GM12878 (cell line): ENCODE measurements at regions not wholly inside any gene's neighbourhood (a gene's known extent, or its start where the extent isn't known, plus 50 kb on each side); places are given as distances from the start of the nearest gene placed in this dataset.
A peak's percentile ranks its signal among the peaks of the same experiment; 100 is the strongest.

Experiments used
- ATAC-seq: fragments of 200-7000 bp; cut with Tn5 transposase; 3 replicates; pipeline ENCODE4 v1.9.1; 2020; ENCODE audit warnings: mild to moderate bottlenecking, moderate library complexity
- BruUV-seq: library from RNA; stranded (reverse); fragments of 400-500 nt; replicated peaks from 2 replicates; lab custom pipeline; 2021; lab: Mats Ljungman, UMichigan
- CTCF ChIA-PET: fragments of 300-600 bp; sonication (Branson Sonifier 250); formaldehyde crosslinking; extraction: SDS; loops from one replicate; lab custom pipeline; 2021; ENCODE audit warnings: inconsistent platforms; lab: Yijun Ruan, JAX
- POLR2A ChIA-PET: fragments of 350-600 bp; formaldehyde crosslinking; extraction: SDS; loops from one replicate; lab custom pipeline; 2021; ENCODE audit warnings: inconsistent platforms; lab: Charles Lee
- RAD21 ChIA-PET: fragments of 300-600 bp; sonication (Branson Sonifier 250); formaldehyde crosslinking; loops from one replicate; lab custom pipeline; 2023; ENCODE audit warnings: antibody characterized with exemption; ENCODE audit not compliant: unreplicated experiment; lab: Charles Lee
- SMC1A ChIA-PET: fragments of 300-600 bp; sonication (Branson Sonifier 250); formaldehyde crosslinking; loops from one replicate; lab custom pipeline; 2023; ENCODE audit not compliant: unreplicated experiment, uncharacterized antibody; lab: Charles Lee
- DNase-seq: peaks from one replicate; pipeline ENCODE4 v3.0.0-alpha.2; 2011; ENCODE audit warnings: low read depth, low spot score
- FAIRE-seq: peaks from 3 replicates; lab custom pipeline; 2011; peaks lifted over from hg19 to GRCh38; lab: Jason Lieb, UNC
- H2AFZ ChIP-seq: 2 replicates; pipeline ENCODE4 v1.6.0; 2011; ENCODE audit warnings: low read depth, low read length, control low read depth; ENCODE audit not compliant: control insufficient read depth
- H3K27ac ChIP-seq: 2 replicates; pipeline ENCODE4 v1.5.1; 2011; ENCODE audit warnings: control low read depth; ENCODE audit not compliant: control insufficient read depth, insufficient read depth
- H3K27me3 ChIP-seq, 2 experiments: replicated peaks in 1 of 2; 2 replicates each; pipeline versions ENCODE4 v1.6.0 to v1.6.1; 2011; ENCODE audit warnings: low read length in 1 of 2; ENCODE audit not compliant: control insufficient read depth in 2 of 2, insufficient read depth in 2 of 2
- H3K36me3 ChIP-seq, 2 experiments: 2 replicates each; pipeline ENCODE4 v1.5.1; 2011; ENCODE audit warnings: low read length in 1 of 2; ENCODE audit not compliant: control insufficient read depth in 2 of 2, insufficient read depth in 2 of 2
- H3K4me1 ChIP-seq: 2 replicates; pipeline ENCODE4 v1.6.1; 2011; ENCODE audit warnings: mild to moderate bottlenecking, low read length, moderate library complexity, mixed read lengths; ENCODE audit not compliant: control insufficient read depth, insufficient read depth
- H3K4me2 ChIP-seq: 2 replicates; pipeline ENCODE4 v1.6.0; 2011; ENCODE audit warnings: control low read depth; ENCODE audit not compliant: control insufficient read depth, insufficient read depth
- H3K4me3 ChIP-seq: fragments of 200-600 bp; sonication (generic); 2 replicates; pipeline ENCODE4 v1.5.1; 2016
- H3K79me2 ChIP-seq: 2 replicates; pipeline ENCODE4 v1.6.0; 2011; ENCODE audit warnings: low read length; ENCODE audit not compliant: control insufficient read depth, insufficient read depth
- H3K9ac ChIP-seq: 2 replicates; pipeline ENCODE4 v1.8.0; 2011; ENCODE audit warnings: low read length, control low read depth, mixed read lengths; ENCODE audit not compliant: control insufficient read depth, insufficient read depth
- H3K9me3 ChIP-seq: replicated peaks from 3 replicates; pipeline ENCODE4 v1.5.1; 2011; ENCODE audit warnings: mild to moderate bottlenecking, low read length; ENCODE audit not compliant: control insufficient read depth, insufficient read depth
- H4K20me1 ChIP-seq: 2 replicates; pipeline ENCODE4 v1.6.0; 2011; ENCODE audit not compliant: control insufficient read depth, insufficient read depth
- BHLHE40 ChIP-seq, 2 experiments: fragments of 450-650 bp in 1 of 2; IDR thresholded peaks; 2 replicates each; pipeline ENCODE4 v1.6.1; 2011 to 2017; ENCODE audit warnings: low read depth in 2 of 2, borderline replicate concordance in 1 of 2, improper control_type of control experiment in 1 of 2, low read length in 1 of 2, mild to moderate bottlenecking in 1 of 2
- FOXM1 ChIP-seq: IDR thresholded peaks from 2 replicates; pipeline ENCODE4 v1.6.1; 2012; ENCODE audit warnings: low read depth, mild to moderate bottlenecking, inconsistent platforms, low read length, moderate library complexity
- GATAD2B ChIP-seq: fragments of 450-650 bp; conservative IDR thresholded peaks from 2 replicates; pipeline ENCODE4 v1.6.1; 2017; ENCODE audit warnings: low read depth, mild to moderate bottlenecking, moderate library complexity
- KDM1A ChIP-seq: fragments of 200-600 bp; sonication (generic); IDR thresholded peaks from 2 replicates; pipeline ENCODE4 v1.6.1; 2016; ENCODE audit warnings: borderline replicate concordance
- MTA3 ChIP-seq: IDR thresholded peaks from 2 replicates; pipeline ENCODE4 v1.6.1; 2012; ENCODE audit warnings: low read length, inconsistent platforms, borderline replicate concordance
- NR2F1 ChIP-seq: fragments of 450-650 bp; conservative IDR thresholded peaks from 2 replicates; pipeline ENCODE4 v1.6.1; 2017; ENCODE audit warnings: mild to moderate bottlenecking
- RAD21 ChIP-seq: IDR thresholded peaks from 2 replicates; pipeline ENCODE4 v1.6.1; 2011; ENCODE audit warnings: mild to moderate bottlenecking, low read depth, low read length, moderate library complexity; ENCODE audit not compliant: insufficient read depth
- SIX5 ChIP-seq: IDR thresholded peaks from 2 replicates; pipeline ENCODE4 v1.6.1; 2011; ENCODE audit warnings: mild to moderate bottlenecking, low read depth, low read length, moderate library complexity; ENCODE audit not compliant: severe bottlenecking
- SMAD1 ChIP-seq: fragments of 450-650 bp; IDR thresholded peaks from 2 replicates; pipeline ENCODE4 v1.6.1; 2018; ENCODE audit warnings: mild to moderate bottlenecking, low read depth; ENCODE audit not compliant: partially characterized antibody
- WGBS: methylation state at CpG from one replicate; pipeline ENCODE4 v1.1.6; 2016; ENCODE audit warnings: low lambda C conversion rate; ENCODE audit not compliant: insufficient replicate concordance, insufficient coverage; ENCODE audit errors: missing lambda C conversion rate; 5-methylcytosine and 5-hydroxymethylcytosine counted together
- in situ Hi-C: fragments of 300-500 bp; cut with MboI; formaldehyde crosslinking; loops from 9 replicates; pipeline ENCODE4 v1.14.3; 2018; ENCODE audit warnings: mixed read lengths
- intact Hi-C: fragments of 100-400 bp; cut with micrococcal nuclease; formaldehyde crosslinking; loops from one replicate; pipeline ENCODE4 v1.14.2; 2022; ENCODE audit not compliant: unreplicated experiment
- TF ChIP-seq, protein P1 (sequence below): fragments of 150-350 bp; IDR thresholded peaks from 2 replicates; pipeline ENCODE4 v1.6.1; 2014; ENCODE audit warnings: mild to moderate bottlenecking, low read depth, low read length
- TF ChIP-seq, protein P2 (sequence below): fragments of 450-650 bp; IDR thresholded peaks from 2 replicates; pipeline ENCODE4 v1.6.1; 2018; ENCODE audit warnings: mild to moderate bottlenecking, low read depth, moderate library complexity; ENCODE audit not compliant: partially characterized antibody
- TF ChIP-seq, protein P3 (sequence below): fragments of 450-650 bp; conservative IDR thresholded peaks from 2 replicates; pipeline ENCODE4 v1.6.1; 2017; ENCODE audit warnings: mild to moderate bottlenecking, moderate library complexity

GRCh38 chr4:124044867-124045266 lies 648.3 kb downstream of the SPRY1 start:
- TF ChIP-seq GATAD2B: no peak
- TF ChIP-seq, protein P1, sequence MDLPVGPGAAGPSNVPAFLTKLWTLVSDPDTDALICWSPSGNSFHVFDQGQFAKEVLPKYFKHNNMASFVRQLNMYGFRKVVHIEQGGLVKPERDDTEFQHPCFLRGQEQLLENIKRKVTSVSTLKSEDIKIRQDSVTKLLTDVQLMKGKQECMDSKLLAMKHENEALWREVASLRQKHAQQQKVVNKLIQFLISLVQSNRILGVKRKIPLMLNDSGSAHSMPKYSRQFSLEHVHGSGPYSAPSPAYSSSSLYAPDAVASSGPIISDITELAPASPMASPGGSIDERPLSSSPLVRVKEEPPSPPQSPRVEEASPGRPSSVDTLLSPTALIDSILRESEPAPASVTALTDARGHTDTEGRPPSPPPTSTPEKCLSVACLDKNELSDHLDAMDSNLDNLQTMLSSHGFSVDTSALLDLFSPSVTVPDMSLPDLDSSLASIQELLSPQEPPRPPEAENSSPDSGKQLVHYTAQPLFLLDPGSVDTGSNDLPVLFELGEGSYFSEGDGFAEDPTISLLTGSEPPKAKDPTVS: no peak
- TF ChIP-seq NR2F1: no peak
- TF ChIP-seq RAD21: peak; percentile 10; the same call in 1 of the 2 replicates
- no peak for TF ChIP-seq KDM1A
- TF ChIP-seq BHLHE40 (IDR thresholded peaks at IDR 0.05; ENCODE audit: borderline replicate concordance in 1 of 2, low read depth in 2 of 2, low read length in 1 of 2): no peak
- H4K20me1 ChIP-seq: no peaks in the 10 kb centered on the region
- intact Hi-C loops: no loop called here
- ChIA-PET SMC1A (no interaction called here), CTCF (interaction anchor here (0.9 kb wide), 1 partner anchor 290 kb away, joined by 3 read pairs; no protein-coding TSS in a partner anchor), POLR2A (no interaction called here), RAD21 (no interaction called here)
- H3K36me3 ChIP-seq: no peaks in the 10 kb centered on the region
- in situ Hi-C loops: no loop called here
- H2AFZ ChIP-seq: no peak overlapping the region
- ATAC-seq (no peak), FAIRE-seq (no peak), DNase-seq (no peak)
- no peak overlapping the region for H3K4me2 ChIP-seq
- WGBS: 2% methylated on average over 4 of the region's 5 CpGs
- no peaks in the 10 kb centered on the region for H3K27me3 ChIP-seq
- no peaks in the 10 kb centered on the region for H3K9me3 ChIP-seq
- H3K79me2 ChIP-seq: no peaks in the 10 kb centered on the region
- no peak overlapping the region for H3K4me3 ChIP-seq
- no peaks in the 10 kb centered on the region for H3K4me1 ChIP-seq
- H3K27ac ChIP-seq: no peak overlapping the region
- no peak overlapping the region for H3K9ac ChIP-seq
- no TSS peak for BruUV-seq

DNA sequence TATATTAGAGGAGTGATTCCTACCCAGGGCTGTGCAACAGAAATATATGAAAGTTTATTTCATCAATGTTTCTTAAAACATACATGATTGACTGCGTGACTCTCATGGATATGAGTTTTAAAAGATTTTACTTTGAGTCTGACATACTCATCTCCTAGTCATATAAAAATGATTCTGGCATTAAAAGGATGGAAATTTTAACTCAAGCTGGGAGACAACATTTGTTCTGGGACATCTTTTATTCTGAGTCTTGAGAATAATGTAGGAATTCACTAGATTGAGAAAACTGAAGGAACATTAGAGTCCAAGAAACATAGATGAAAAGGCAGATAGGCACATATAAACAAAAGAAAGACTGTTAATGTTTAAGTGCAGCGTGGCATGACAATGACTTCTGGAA lies 649.6 kb downstream of the SPRY1 start:
- SMC1A ChIA-PET: no interaction called here
- Histone ChIP-seq H3K79me2 (no peaks in the 10 kb centered on the region), H2AFZ (no peak overlapping the region), H3K9ac (no peak overlapping the region), H3K27me3 (no peaks in the 10 kb centered on the region), H3K4me3 (no peak overlapping the region), H3K36me3 (no peaks in the 10 kb centered on the region), H3K4me2 (no peak overlapping the region), H3K27ac (no peak overlapping the region), H3K4me1 (no peaks in the 10 kb centered on the region), H4K20me1 (no peaks in the 10 kb centered on the region), H3K9me3 (no peaks in the 10 kb centered on the region)
- FAIRE-seq: no peak
- CTCF ChIA-PET: no interaction called here
- 11% methylated on average over 2 of the region's 2 CpGs for WGBS
- BruUV-seq: no TSS peak
- ATAC-seq: no peak
- POLR2A ChIA-PET: no interaction called here
- no peak for DNase-seq
- RAD21 ChIA-PET: no interaction called here
- intact Hi-C loops: no loop called here
- in situ Hi-C loops: no loop called here
- TF ChIP-seq, protein P2, sequence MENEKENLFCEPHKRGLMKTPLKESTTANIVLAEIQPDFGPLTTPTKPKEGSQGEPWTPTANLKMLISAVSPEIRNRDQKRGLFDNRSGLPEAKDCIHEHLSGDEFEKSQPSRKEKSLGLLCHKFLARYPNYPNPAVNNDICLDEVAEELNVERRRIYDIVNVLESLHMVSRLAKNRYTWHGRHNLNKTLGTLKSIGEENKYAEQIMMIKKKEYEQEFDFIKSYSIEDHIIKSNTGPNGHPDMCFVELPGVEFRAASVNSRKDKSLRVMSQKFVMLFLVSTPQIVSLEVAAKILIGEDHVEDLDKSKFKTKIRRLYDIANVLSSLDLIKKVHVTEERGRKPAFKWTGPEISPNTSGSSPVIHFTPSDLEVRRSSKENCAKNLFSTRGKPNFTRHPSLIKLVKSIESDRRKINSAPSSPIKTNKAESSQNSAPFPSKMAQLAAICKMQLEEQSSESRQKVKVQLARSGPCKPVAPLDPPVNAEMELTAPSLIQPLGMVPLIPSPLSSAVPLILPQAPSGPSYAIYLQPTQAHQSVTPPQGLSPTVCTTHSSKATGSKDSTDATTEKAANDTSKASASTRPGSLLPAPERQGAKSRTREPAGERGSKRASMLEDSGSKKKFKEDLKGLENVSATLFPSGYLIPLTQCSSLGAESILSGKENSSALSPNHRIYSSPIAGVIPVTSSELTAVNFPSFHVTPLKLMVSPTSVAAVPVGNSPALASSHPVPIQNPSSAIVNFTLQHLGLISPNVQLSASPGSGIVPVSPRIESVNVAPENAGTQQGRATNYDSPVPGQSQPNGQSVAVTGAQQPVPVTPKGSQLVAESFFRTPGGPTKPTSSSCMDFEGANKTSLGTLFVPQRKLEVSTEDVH: no peak
- TF ChIP-seq, protein P3, sequence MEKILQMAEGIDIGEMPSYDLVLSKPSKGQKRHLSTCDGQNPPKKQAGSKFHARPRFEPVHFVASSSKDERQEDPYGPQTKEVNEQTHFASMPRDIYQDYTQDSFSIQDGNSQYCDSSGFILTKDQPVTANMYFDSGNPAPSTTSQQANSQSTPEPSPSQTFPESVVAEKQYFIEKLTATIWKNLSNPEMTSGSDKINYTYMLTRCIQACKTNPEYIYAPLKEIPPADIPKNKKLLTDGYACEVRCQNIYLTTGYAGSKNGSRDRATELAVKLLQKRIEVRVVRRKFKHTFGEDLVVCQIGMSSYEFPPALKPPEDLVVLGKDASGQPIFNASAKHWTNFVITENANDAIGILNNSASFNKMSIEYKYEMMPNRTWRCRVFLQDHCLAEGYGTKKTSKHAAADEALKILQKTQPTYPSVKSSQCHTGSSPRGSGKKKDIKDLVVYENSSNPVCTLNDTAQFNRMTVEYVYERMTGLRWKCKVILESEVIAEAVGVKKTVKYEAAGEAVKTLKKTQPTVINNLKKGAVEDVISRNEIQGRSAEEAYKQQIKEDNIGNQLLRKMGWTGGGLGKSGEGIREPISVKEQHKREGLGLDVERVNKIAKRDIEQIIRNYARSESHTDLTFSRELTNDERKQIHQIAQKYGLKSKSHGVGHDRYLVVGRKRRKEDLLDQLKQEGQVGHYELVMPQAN: no peak
- TF ChIP-seq SMAD1 (no peak), FOXM1 (no peak), MTA3 (no peak), SIX5 (no peak)
